Left renal pelvis (tissue), 4 donors: ENCODE measurements at regions not wholly inside any gene's neighbourhood (a gene's known extent, or its start where the extent isn't known, plus 50 kb on each side); places are given as distances from the start of the nearest gene placed in this dataset.
"Not testable (repeated sequence)": the region's sequence is repeated elsewhere in the genome, so short reads cannot be mapped to it uniquely, and the experiment has no call there.

ENCODE experiments used
- DNase-seq, 4 donors: peaks; one replicate each; pipeline ENCODE4 v3.0.0-alpha.2; 2013; ENCODE audit warnings: low read depth in 4 of 4, low spot score in 3 of 4

DNA sequence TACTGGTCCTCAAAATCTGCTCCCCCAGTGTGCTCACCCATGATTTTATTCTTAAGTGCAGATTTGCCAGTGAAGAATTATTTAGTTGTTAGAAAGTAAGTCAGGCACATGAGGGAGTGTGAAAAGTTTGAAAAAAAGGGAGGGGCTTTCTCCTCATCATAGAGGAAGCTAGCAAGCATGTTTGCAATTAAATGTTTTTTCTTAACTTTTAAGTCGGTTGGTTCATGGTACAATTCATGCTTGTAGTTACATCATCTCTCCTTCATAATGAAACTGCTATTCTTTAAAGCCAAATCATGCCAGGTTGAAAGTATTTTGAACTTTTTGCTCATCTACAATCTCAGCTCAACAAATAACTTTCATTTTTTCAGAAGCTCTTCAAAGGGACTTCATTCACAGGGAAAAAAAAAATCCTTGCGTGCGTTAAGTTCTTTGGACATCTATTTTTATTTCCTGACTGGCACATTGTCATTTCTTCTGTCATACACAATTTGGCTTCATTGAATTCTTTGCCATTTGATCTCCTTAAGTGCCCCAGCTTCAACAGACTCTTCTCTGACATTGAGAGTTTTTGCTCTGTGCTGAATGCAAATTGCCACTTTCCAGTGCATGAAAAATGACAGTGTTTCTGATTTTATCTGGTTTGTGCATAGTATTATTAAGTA is 456.9 kb downstream of the TMEM232 start:
- DNase-seq: no peak

DNA sequence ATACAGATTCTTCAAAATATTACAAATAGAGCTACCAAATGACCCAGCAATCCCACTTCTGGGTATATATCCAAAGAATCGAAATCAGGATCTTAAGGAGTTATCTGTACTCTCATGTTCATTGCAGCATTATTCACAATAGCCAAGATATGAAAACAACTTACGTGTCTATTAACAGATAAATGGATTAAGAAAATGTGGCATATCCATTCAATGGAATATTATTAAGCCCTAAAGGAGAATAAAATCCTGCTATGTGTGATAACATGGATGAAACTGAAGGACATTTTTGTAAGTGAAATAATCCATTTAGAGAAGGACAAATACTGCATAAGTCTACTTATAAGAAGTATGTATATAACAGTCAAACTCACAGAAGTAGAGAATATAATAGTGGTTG is 450.6 kb downstream of the TMEM232 start:
- DNase-seq: no peak

DNA sequence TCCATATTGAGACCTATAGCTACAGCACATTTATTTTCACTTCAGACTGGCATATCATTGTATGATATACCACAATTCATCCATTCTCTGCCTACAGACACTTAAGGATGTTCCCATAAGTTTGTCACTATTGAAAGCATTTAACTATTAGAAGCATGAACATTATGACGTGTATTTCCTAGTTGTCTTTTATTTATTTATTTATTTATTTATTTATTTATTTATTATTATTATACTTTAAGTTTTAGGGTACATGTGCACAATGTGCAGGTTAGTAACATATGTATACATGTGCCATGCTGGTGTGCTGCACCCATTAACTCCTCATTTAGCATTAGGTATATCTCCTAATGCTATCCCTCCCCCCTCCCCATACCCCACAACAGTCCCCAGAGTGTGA is 448.0 kb downstream of the TMEM232 start:
- not testable (repeated sequence) for DNase-seq

DNA sequence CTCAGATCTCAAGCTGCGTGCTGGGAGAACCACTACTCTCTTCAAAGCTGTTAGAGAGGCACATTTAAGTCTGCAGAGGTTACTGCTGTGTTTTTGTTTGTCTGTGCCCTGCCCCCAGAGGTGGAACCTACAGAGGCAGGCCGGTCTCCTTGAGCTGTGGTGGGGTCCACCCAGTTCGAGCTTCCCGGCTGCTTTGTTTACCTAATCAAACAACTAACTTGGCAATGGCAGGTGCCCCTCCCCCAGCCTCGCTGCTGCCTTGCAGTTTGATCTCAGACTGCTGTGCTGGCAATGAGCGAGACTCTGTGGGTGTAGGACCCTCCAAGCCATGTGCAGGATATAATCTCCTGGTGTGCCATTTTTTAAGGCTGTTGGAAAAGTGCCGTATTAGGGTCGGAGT is 442.4 kb downstream of the TMEM232 start:
- not testable (repeated sequence) for DNase-seq

DNA sequence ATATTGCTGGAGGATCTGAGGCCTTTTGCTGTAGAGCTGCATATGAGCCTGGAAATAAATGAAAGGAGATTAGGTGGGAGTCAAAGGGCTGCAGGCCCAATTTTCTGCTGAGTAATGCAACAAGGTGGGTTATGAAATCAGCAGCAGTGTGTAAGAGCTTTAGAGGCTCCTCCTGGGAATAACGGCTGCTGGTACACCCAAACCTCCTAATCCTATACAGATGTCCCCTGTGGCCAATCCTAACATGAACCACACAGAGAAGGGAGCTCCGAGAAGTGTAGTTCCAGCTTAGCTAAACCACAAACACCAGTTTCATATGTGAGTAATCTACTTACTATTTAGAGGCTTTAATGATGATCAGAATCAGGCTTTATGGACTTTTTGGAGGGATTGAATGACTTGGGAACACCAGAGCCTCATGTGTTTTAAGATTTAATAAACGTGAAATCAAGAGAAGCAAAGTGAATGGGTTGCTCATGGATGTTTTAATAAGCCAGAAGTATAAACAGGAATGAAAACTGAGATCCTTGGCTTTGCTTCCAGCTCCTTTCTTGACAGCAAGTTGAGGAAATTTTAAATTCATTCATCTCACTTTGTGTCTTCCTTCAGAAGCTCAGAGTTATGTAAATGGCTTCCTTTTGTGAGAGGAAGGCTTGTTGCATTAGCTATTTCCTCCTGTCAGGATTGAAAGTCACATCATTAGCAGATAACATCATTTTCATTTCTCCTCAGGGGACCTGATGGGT is 437.5 kb downstream of the TMEM232 start:
- DNase-seq: no peak

DNA sequence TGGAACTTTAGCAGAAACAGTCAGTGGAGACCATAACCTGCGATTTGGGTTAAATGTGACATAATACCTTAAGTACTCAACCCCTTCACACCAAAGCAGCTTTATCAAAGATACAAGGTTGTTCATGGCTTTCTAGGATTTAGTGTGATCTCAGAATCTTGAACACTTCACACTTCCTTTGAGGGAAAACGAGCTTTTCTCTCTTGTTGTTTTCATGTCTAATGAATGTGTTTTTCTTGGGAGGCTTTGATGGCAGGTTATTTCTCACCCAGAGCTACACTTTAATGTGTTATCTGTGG is 437.0 kb downstream of the TMEM232 start:
- DNase-seq: no peak

DNA sequence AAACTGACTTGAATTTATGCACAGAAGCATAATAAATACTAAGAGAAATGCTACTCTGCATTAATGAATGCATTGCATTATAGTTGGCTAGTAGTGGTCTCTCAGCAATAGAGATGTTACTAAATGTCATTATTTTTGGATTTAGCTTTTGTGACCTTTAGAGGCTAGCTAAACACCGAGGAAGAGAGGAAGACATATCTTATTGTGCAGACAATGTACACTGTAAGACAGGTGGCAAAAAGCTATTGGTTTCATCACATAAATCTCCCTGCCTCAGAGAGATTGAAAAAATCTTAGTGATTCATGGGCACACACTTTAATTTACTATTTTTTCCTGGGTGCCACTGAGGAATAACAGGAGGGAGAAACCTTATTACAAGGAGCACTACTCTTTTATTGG is 435.9 kb downstream of the TMEM232 start:
- no peak for DNase-seq

DNA sequence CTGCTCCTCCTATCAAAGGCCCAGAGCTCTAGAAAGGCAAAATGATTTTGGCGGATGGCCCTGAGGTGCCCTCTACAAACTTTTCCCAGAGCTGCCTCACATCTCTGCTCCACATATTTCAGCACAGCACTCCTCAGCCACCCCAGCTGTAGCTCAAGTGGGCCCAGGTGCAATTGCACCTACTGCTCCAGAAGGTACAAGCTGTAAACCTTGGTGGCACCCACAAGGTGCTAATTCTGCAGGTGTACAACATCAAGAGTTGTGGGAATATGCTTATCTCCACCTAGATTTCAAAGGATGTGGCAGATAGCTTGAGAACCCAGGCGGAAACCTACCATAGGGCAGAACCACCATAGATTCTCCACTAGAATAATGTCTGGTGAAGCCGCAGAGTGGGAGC is 432.2 kb downstream of the TMEM232 start:
- DNase-seq: no peak

DNA sequence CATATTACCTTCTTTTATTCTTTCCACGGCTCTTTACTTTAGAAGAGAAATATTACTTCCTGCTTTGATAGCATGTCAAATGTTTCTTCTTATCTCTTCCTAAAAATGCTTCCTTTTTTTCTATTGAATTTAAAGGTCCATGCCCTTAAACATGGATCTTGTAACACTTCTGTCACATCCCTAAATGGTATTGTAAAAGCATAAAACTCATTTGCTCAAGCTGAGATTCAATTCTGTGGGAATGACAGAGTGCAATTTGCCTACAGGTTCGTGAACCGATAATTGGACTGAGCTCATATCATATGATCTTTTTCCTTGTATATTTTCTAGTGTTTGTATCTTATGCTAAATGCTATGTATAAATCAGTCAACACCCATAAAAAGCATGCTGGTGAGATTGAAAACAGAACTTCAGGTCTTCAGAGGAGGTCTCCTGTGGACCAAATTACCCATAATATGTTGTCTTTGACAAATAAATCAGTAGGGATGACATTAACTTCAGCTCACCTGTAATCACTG is 429.3 kb downstream of the TMEM232 start:
- no peak for DNase-seq

DNA sequence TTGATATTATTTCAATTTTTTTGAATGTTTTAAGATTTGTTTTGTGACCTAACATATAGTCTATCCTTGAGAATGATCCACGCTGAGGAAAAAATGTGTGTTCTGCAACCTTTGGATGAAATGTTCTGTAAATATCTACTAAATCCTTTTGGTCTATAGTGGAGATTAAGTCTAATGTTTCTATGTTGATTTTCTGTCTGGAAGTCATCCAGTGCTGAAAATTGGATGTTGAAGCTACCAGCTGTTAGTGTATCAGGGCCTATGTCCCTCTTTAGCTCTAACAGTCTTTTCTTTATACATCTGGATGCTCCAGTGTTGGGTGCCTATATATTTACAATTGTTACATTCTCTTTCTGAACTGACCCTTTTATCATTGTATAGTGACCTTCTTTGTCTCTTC is 422.3 kb downstream of the TMEM232 start:
- DNase-seq: no peak

DNA sequence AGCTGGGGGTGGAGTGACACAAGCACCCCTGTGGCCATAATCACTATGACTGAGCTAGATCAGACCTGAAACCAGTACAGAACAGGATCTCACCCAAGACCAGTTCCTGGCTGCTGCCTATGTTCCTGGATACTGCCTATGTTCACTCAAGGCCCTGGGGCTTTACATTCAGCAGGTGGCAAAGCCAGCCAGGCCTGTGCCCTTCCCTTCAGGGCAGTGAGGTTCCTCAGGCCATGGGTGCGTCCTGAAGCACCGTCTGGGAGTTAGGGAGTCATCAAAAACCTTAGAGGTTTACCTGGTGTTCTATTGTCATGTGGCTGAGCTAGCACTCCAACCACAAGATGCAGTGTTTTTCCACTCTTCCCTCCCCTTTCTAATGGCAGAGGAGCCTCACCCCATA is 419.8 kb downstream of the TMEM232 start:
- DNase-seq: no peak

DNA sequence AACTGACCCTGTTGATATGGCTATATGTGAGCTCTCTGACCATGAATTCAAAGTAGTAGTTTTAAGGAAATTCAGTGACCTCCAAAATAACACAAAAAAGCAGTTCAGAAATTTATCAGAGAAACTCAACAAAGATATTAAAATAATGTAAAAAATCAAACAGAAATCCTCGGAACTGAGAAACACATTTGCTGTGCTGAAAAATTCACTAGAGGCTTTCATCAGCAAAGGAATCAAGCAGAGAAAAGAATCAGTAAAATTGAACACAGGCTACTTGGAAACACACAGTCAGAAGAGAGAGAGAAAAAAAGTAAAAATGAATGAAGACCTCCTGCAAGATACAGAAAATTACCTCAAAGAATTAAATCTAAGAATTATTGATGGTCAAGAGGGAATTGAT is 417.2 kb downstream of the TMEM232 start:
- no peak for DNase-seq

DNA sequence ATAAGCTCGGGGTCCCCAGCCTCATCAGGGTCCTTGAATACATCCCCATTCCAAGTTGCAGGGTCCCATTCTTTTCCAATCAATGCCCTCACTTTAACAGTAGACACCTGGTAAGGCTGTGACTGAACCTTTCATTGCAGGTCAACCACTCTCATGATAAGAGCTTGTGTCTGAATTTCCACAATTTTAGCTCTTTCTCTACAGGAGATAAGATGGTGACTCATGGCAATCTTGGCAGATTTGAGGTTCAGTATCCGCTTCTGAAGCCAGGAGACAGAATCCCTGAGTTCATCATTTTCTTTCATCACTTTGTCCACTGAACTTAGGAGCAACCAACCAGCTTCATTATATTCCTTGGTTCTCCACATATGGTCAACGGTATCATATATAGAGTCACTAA is 409.9 kb downstream of the TMEM232 start:
- DNase-seq: not testable (repeated sequence)

DNA sequence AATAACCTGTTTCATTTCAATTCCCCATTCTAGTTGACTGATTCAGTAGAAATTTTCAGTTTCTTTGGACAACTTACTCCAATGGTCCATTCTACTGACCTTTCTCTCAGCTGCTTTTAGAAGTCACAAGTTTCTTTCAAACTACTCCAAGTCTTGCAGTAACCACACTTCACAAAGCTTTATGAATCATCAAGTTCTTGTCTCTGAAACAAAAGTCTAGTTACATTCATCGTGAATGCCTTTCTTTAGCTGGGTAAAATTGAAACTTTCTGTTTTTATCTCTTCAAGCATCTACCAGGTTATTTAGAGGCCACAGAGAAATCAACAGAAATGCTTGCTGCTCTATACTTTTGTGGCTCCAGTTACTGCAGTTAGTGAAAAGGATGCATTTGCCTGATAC is 405.4 kb downstream of the TMEM232 start:
- no peak for DNase-seq

DNA sequence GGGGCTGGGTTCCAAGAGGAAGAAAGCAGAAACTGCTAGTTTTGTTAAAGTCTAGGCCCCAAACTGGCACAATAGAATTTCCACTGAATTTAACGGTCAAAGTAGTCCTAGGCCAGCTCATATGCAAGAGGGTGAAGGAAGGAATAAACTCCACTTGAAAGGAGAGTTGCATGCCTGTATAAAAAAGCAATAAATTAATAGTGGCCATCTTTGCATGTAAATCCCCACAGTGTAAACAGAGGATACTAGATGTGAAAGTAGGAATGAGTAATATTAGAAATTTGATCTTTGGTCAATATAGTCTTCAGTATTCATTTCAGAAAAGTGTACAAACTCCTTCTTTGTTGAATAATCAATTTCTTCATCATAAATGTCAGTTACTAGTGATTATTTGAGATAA is 403.1 kb downstream of the TMEM232 start:
- DNase-seq: no peak

DNA sequence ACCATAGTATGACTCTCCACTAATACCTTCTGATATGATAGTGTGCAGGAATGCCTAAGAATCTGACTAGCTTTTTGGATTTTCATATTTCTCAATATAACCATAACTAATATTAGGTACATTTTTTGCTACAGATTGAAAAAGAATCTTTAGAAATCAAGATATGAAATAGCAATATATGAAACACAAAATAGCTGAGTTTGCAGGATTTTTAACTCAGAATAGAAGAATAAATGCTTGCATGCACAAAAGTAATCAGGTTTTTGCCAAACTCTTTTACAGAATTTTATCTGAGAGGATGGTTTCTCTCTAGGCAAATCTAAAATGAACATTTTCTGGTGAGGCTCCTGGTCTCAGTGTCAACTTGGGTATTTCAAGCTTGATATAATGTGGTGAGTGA is 402.6 kb downstream of the TMEM232 start:
- DNase-seq: no peak

DNA sequence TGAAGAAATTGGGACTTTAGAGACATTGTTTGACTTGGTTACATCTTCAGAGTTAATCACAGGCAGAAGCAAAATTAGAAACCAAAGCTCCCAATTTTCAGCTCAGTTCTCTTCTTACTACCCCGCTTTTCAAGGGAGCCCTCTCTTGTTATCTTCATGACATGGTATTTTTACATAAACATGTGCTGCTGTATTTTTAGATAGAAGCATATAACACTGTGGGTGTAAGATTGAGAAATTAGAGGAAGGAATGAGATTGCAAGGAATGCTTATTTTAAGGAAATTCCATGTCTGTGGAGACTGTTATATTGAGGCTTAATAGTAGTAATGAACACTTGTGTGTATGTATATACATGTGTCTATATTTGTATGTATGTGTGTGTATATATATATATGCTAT is 401.6 kb downstream of the TMEM232 start:
- DNase-seq: no peak

DNA sequence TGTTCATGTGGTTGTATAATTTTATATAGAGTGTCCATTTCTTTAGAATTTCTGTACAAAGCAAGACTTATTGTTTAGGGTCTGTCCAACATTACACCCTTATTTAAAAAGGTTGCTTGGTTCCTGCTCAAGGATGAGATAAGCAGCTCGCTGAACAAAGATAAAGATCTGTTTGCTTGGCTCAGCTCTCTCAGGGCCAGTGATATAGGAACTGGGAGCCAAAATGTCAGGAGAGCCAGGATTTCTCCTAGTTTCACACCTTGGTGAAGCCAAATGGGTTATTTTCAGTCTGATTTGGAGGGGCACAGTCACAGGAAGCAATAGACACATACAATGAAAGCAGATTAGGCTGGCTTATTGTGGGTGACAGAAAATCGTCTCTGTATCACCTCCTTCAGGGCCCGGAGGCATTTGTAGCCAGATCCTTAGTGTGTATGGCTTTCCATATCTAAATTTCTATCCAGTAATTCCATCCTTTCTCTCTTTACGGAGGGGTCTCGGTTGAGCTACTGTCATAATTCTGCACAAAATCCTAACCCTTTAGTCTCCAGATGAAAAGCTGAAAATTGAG is 396.4 kb downstream of the TMEM232 start:
- DNase-seq: no peak

DNA sequence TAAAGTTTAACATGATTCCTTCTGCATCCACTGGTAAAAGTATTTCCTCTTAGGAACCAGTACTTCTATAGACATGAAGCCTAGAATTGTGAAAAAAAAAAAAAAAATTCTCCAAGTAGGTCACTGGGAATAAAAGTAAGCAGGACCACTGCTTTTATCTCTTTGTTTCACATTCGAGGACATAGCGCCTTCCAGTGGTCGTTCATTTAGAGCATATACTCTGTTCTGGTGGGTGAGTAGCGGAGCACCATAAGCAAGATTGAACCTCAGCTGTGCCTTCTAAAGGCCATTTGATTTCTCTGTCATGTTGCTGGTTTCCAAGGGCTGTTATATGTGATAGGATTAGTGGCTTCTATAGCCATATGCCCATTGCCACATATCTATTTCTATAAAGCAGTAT is 393.1 kb downstream of the TMEM232 start:
- DNase-seq: no peak

DNA sequence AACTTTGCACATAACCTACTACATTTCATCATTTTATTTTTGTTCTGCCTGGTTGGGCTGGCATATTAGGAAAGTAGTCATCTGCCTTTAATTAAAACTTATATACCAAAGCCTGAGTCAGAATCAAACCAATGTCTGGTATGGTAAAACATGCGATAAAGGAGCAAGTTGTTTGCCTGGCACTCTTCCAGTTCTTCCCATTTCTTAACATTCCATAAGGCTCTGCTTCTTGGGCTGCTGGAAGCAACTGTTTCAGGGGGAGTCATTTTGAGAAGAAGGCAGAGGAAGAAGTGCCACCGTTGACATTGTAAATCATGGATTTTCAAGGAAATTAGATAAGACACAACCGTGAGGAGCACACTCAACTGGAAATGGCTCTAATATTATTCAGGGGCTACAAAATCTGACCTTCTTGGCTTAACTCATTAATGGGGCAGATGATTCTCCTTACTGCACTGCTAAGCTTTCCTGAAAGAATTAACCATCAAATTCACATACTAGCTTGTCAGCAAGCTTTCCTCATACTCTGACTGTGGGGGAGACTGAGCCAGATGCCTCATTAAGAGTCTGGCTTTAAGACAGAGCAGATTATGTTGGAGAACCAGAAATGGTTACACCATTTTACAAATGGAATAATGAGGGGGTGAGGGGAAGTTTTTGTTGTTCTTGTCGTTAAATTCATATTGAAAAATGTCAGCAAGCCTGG is 391.0 kb downstream of the TMEM232 start:
- no peak for DNase-seq

DNA sequence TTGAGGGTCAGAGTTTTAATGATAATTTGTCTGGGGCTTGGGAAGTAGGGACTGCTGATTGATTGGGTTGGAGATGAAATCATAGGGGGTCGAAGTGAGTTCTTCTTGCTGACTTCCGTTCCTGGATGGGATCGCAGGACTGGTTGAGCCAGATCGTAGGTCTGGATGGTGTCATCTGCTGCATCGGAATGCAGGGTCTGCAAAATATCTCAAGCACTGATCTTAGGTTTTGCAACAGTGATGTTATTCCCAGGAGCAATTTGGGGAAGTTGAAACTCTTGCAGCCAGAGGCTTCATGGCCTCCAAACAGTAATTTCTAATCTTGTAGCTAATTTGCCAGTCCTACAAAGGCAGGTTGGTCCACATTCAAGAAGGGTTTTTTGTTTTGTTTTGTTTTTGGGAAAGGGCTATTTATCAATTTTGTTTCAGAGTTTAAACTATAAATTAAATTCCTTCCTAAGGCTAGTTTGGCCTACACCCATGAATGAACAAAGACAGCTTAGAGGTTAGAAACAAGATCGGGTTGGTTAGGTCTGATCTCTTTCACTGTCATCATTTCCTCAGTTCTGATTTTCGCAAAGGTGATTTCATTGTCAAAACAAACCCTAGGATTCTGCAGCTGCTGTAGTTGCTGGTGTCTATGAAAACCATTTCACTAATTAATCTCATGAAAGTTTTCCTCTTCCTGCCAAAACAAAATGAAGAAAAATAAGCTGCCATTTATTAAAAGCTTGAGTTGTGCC is 388.0 kb downstream of the TMEM232 start:
- DNase-seq: no peak
